Right atrium auricular region (tissue), 2 donors: ENCODE measurements at regions not wholly inside any gene's neighbourhood (a gene's known extent, or its start where the extent isn't known, plus 50 kb on each side); places are given as distances from the start of the nearest gene placed in this dataset.

Source experiments
- DNase-seq: peaks from one replicate; pipeline ENCODE4 v3.0.0-alpha.2; 2019; ENCODE audit warnings: low spot score
- H3K27ac ChIP-seq, 2 donors: fragments of 200-600 bp; sonication (generic); 1 replicate in 1 of 2; 2 replicates in 1 of 2; pipeline ENCODE4 v1.5.1; 2016 to 2019
- H3K27me3 ChIP-seq, 2 donors: fragments of 200-600 bp; sonication (generic); one replicate each; pipeline versions ENCODE4 v1.5.1 to v1.6.0; 2017 to 2019
- H3K36me3 ChIP-seq: fragments of 200-600 bp; sonication (generic); one replicate; pipeline ENCODE4 v1.5.1; 2016
- H3K4me1 ChIP-seq, 2 donors: fragments of 200-600 bp; sonication (generic); one replicate each; pipeline versions ENCODE4 v1.5.1 to v1.6.0; 2017 to 2019
- H3K4me3 ChIP-seq, 2 donors: fragments of 200-600 bp; sonication (generic); 1 replicate in 1 of 2; 2 replicates in 1 of 2; pipeline ENCODE4 v1.5.1; 2017 to 2019; ENCODE audit warnings: mild to moderate bottlenecking in 1 of 2, moderate library complexity in 1 of 2
- H3K9me3 ChIP-seq, 2 donors: fragments of 200-600 bp; sonication (generic); one replicate each; pipeline ENCODE4 v1.5.1; 2019
- TF ChIP-seq, protein P1 (sequence below), 2 donors: fragments of 200-600 bp; sonication (generic); IDR thresholded peaks; one replicate each; pipeline ENCODE4 v1.5.1; 2019; ENCODE audit warnings: antibody characterized with exemption in 2 of 2

DNA sequence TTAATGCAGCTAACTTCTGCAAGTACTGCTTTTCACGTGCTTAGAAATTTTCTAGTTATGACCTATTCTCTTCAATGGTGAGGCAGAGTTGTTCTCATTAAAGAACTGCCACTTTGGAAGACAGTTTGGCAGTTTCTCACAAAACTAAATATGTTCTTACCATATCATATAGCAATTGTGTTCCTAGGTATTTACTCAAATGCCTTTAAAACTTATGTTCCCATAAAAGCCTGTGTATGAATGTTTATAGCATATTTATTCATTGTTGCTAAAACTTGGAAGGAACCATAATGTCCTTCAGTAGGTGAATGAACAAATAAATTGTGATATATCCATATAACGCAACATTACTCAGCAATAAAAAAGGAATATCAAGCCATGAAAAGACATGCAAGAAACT, 555.1 kb upstream of the POT1 start:
- no peaks in the 10 kb centered on the region for H3K9me3 ChIP-seq
- no peaks in the 10 kb centered on the region for H3K27me3 ChIP-seq
- no peaks in the 10 kb centered on the region for H3K4me1 ChIP-seq
- H3K4me3 ChIP-seq = no peak overlapping the region
- DNase-seq = no peak
- no peaks in the 10 kb centered on the region for H3K36me3 ChIP-seq
- TF ChIP-seq, protein P1, sequence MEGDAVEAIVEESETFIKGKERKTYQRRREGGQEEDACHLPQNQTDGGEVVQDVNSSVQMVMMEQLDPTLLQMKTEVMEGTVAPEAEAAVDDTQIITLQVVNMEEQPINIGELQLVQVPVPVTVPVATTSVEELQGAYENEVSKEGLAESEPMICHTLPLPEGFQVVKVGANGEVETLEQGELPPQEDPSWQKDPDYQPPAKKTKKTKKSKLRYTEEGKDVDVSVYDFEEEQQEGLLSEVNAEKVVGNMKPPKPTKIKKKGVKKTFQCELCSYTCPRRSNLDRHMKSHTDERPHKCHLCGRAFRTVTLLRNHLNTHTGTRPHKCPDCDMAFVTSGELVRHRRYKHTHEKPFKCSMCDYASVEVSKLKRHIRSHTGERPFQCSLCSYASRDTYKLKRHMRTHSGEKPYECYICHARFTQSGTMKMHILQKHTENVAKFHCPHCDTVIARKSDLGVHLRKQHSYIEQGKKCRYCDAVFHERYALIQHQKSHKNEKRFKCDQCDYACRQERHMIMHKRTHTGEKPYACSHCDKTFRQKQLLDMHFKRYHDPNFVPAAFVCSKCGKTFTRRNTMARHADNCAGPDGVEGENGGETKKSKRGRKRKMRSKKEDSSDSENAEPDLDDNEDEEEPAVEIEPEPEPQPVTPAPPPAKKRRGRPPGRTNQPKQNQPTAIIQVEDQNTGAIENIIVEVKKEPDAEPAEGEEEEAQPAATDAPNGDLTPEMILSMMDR (IDR thresholded peaks at IDR 0.05) = no peak
- no peak overlapping the region for H3K27ac ChIP-seq

DNA sequence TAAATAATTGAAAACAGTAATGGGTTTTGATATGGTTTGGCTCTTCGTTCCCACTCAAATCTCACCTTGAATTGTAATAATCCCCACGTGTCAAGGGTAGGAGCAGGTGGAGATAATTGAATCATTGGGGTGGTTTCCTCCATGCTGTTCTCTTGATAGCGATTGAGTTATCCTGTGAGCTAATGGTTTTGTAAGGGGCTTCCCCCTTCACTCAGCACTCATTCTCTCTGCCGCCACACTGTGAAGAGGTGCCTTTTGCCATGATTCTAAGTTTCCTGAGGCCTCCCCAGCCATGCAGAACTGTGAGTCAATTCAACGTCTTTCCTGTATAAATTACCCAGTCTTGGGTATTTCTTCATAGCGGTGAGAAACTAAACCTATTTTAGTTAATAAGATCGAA, 551.7 kb upstream of the POT1 start:
- TF ChIP-seq, protein P1 (IDR thresholded peaks at IDR 0.05) = no peak
- Histone ChIP-seq H3K4me1 (no peaks in the 10 kb centered on the region), H3K9me3 (no peaks in the 10 kb centered on the region), H3K27me3 (no peaks in the 10 kb centered on the region), H3K36me3 (no peaks in the 10 kb centered on the region), H3K27ac (no peak overlapping the region), H3K4me3 (no peak overlapping the region)
- no peak for DNase-seq

DNA sequence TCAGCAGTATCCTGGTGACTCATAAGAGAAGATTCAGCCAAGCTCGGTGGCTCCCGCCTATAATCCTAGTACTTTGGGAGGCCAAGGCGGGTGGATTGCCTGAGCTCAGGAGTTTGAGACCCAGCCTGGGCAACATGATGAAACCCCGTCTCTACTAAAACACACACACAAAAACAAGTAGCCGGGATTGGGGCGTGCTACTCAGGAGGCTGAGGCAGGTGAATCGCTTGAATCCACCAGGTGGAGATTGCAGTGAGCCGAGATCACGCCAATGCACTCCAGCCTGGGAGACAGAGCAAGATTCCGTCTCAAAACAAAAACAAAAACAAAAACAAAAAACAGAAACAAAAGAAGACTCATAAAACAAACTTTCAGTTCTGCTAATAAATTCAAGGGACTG, 551.1 kb upstream of the POT1 start:
- H3K36me3 ChIP-seq = no peaks in the 10 kb centered on the region
- H3K27ac ChIP-seq = no peak overlapping the region
- TF ChIP-seq, protein P1 (IDR thresholded peaks at IDR 0.05) = no peak
- DNase-seq = no peak
- no peaks in the 10 kb centered on the region for H3K27me3 ChIP-seq
- no peaks in the 10 kb centered on the region for H3K9me3 ChIP-seq
- H3K4me1 ChIP-seq = no peaks in the 10 kb centered on the region
- no peak overlapping the region for H3K4me3 ChIP-seq

DNA sequence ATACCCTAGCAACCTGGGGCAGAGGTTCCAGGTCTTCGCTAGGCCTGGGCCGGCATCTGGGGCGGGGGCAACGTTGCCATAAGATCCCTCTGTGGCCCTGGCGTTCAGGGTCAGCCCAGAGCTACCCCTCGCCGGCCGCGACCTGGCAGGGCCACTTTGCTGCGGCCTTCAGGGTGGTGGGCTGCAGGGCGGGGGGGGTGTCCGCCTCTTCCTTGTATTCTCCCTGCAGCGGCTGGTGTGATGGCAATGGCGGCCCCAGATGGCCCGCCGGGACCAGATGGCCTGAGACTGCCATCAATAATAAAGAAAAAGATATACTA, 539.2 kb upstream of the POT1 start:
- TF ChIP-seq, protein P1 (IDR thresholded peaks at IDR 0.05) = no peak
- no peaks in the 10 kb centered on the region for H3K4me1 ChIP-seq
- no peak overlapping the region for H3K27ac ChIP-seq
- DNase-seq = no peak
- no peak overlapping the region for H3K4me3 ChIP-seq
- H3K36me3 ChIP-seq = no peaks in the 10 kb centered on the region
- no peaks in the 10 kb centered on the region for H3K27me3 ChIP-seq
- no peaks in the 10 kb centered on the region for H3K9me3 ChIP-seq

DNA sequence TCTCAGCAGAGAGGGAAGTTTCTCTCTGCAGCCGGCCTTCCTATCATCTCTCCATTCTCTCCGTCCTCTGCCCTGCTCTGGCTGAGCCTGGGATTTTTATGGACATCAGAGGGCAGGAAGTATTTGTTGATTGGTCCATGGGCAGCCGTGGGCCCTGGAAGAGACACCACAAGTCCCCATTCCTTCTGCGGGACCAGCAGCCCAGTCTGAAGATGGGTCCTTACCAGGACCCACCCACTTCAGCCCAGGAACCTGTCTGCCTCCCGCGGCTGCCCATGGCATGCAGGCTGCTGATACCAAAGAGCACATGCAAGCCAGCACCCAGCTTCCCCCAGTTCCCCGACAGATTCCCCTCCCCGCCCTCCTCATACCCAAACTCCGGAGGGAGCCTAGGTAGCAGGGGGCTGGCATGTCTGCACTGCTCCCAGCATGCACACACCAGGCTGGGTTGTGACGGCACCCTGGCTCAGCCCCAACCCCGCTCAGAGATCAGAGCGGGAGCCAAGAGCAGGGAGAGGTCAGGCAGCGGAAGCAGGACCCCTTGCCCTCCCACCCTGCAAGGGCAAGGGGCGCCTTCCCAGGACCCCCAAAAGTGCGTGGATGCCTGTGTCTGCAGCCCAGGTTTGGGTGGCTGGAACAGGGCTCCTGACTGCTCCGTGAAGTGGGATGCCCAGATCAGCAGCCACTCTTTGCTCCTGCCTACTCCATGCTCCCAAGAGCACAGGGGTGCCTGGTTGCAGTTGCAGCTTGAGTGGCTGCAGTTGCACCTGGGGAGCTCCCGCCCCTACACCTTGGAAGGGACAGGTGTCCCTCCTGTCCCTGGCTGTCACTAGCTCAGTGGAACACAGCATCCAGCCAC, 538.6 kb upstream of the POT1 start:
- no peak for DNase-seq
- no peaks in the 10 kb centered on the region for H3K9me3 ChIP-seq
- no peaks in the 10 kb centered on the region for H3K27me3 ChIP-seq
- TF ChIP-seq, protein P1 (IDR thresholded peaks at IDR 0.05) = no peak
- H3K4me1 ChIP-seq = no peaks in the 10 kb centered on the region
- no peak overlapping the region for H3K4me3 ChIP-seq
- no peak overlapping the region for H3K27ac ChIP-seq
- H3K36me3 ChIP-seq = no peaks in the 10 kb centered on the region

DNA sequence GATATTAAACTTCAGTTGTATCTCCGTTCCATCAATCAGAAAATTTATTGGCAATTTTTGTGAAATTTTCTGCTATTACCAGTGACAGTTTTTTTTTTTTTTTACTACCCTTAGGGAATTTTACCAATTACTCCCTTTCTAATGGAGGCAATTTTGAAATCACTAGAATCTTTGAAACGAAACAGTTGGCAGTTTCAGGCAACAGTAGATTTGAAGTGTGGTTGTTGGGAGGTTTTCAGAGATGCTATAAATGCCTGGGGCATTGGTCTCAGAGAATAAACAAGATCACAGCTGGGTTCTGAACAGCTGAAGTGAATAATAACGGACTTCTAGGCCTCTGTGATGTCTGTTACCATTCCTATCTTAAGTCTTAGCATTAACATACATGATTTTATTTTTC, 535.9 kb upstream of the POT1 start:
- H3K27ac ChIP-seq = no peak overlapping the region
- DNase-seq = no peak

More for the DNA sequence above, 535.9 kb upstream of the POT1 start:
- Histone ChIP-seq H3K4me1 (no peaks in the 10 kb centered on the region), H3K27me3 (no peaks in the 10 kb centered on the region), H3K9me3 (no peaks in the 10 kb centered on the region), H3K36me3 (no peaks in the 10 kb centered on the region), H3K4me3 (no peak overlapping the region)
- TF ChIP-seq, protein P1 (IDR thresholded peaks at IDR 0.05) = no peak
